GM12872 (cell line): ENCODE measurements at regions not wholly inside any gene's neighbourhood (a gene's known extent, or its start where the extent isn't known, plus 50 kb on each side); places are given as distances from the start of the nearest gene placed in this dataset.

Source experiments
- TF ChIP-seq, protein P1 (sequence below): IDR thresholded peaks from 3 replicates; pipeline ENCODE4 v1.5.1; 2011; ENCODE audit warnings: low read depth, mild to moderate bottlenecking, low read length, moderate library complexity; ENCODE audit not compliant: insufficient read depth

DNA sequence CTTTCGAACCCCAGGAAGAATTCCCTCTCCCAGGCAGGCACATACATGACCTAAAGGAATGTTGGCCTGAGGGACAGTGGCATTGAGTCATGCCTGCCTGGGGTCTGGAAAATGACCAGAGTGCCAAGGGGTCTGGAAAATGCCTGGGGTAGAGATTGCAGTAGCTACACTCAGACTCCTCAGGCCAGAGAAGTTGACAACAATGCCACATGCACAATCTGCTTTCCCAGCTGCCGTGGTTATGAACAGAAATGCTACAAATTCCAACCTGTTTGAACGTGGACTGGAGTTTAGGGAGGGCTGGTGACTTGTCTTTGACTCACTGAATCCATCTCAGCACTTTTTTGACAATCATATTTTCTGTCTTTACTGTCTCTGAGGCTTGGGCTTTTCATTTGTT is 250.0 kb downstream of the ABCC12 start:
- TF ChIP-seq, protein P1, sequence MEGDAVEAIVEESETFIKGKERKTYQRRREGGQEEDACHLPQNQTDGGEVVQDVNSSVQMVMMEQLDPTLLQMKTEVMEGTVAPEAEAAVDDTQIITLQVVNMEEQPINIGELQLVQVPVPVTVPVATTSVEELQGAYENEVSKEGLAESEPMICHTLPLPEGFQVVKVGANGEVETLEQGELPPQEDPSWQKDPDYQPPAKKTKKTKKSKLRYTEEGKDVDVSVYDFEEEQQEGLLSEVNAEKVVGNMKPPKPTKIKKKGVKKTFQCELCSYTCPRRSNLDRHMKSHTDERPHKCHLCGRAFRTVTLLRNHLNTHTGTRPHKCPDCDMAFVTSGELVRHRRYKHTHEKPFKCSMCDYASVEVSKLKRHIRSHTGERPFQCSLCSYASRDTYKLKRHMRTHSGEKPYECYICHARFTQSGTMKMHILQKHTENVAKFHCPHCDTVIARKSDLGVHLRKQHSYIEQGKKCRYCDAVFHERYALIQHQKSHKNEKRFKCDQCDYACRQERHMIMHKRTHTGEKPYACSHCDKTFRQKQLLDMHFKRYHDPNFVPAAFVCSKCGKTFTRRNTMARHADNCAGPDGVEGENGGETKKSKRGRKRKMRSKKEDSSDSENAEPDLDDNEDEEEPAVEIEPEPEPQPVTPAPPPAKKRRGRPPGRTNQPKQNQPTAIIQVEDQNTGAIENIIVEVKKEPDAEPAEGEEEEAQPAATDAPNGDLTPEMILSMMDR: no peak

DNA sequence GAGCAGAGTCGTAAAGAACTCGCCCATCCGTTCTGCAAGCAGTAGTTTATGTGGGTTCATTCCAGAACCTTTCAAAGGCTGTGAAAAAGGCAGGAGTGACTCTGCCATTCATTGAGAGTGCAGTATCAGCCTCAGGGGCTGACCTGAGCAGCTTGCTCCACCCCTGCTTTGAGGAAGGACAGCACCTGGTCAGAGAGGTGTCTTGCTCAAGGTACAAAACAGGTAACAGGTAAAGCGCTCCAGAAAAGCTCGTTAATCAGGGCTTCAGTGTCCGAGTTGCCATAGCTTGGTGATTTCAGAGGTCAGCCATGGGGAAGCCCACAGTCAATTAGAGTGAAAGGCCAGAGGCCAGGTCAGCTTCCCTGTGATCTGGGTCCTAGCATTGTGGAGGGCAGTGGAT is 251.1 kb downstream of the ABCC12 start:
- TF ChIP-seq, protein P1: no peak

- TF ChIP-seq, protein P1: no peak
Measured at GRCh38 chr16:47903470-47903869, 252.3 kb downstream of the ABCC12 start.

- TF ChIP-seq, protein P1: no peak
Measured at GRCh38 chr16:47895146-47895545, 260.6 kb downstream of the ABCC12 start.

GRCh38 chr16:47892999-47893398 is 262.8 kb downstream of the ABCC12 start:
- TF ChIP-seq, protein P1: no peak

- TF ChIP-seq, protein P1: no peak
Measured at GRCh38 chr16:47888734-47889133, 267.1 kb downstream of the ABCC12 start.

GRCh38 chr16:47888142-47888541 is 267.7 kb downstream of the ABCC12 start:
- TF ChIP-seq, protein P1: no peak

DNA sequence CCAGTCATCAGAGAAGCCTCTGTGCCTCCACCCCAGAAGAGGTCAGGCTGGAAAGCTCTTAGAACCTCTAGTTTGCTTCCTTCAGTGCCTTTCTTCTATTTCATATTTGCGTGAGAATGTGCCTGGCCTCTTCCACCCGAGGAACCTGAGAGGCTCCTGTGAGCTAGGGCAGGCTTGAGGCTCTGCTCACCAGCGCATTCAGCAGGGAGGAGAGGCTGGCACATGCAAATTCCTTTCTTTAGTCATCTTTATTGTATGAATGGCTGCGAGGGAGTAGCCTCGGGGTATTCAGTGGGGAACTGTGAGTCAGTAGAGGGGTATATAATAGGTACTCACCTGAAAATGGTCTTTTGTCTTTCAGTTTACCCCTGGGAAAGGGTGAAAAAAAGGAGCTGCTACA is 268.3 kb downstream of the ABCC12 start:
- TF ChIP-seq, protein P1: no peak
